Suprapubic skin (tissue), 4 donors: ENCODE measurements at regions not wholly inside any gene's neighbourhood (a gene's known extent, or its start where the extent isn't known, plus 50 kb on each side); places are given as distances from the start of the nearest gene placed in this dataset.

Experiments used
- EP300 ChIP-seq: sonication (generic); formaldehyde crosslinking; IDR thresholded peaks from one replicate; pipeline ENCODE4 v1.6.1; 2017; ENCODE audit warnings: antibody characterized with exemption
- POLR2A ChIP-seq, 2 donors: fragments of 450-650 bp; IDR thresholded peaks; one replicate each; pipeline ENCODE4 v1.6.1; 2017; ENCODE audit warnings: antibody characterized with exemption in 2 of 2, mild to moderate bottlenecking in 2 of 2, moderate library complexity in 2 of 2
- POLR2AphosphoS5 ChIP-seq, 3 donors: sonication (generic); formaldehyde crosslinking; IDR thresholded peaks; one replicate each; pipeline ENCODE4 v1.6.1; 2017; ENCODE audit warnings: antibody characterized with exemption in 3 of 3
- TF ChIP-seq, protein P1 (sequence below), 2 donors: fragments of 200-600 bp in 1 of 2; fragments of 450-650 bp in 1 of 2; sonication (generic) in 1 of 2; IDR thresholded peaks; one replicate each; pipeline ENCODE4 v1.5.1; 2016 to 2019; ENCODE audit warnings: antibody characterized with exemption in 2 of 2, mild to moderate bottlenecking in 1 of 2, moderate library complexity in 1 of 2

DNA sequence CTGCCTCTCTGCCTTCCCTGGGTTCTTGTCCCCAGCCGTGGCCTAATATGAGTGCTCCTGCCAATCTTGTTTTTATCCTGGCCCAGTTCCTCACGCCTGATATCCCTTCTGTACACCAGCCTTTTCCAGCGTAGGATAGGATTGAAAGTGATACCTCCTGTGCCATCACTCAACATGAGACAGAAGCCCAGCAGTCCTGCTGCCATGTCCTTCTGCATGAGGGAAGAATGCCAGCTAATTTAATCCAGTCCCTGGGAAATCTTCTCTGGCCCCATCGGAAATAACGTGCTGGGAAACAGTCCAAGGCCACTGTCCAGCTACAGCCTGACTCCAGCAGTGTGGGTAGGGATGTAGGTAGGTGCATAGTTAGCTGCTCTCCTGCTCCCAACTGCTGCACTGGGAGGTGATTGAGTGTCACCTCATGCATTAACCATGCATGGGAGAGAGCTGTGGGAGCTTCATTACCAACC is 92.0 kb upstream of the TPM1 start:
- TF ChIP-seq POLR2AphosphoS5 (IDR thresholded peaks at IDR 0.05) (no peak), POLR2A (IDR thresholded peaks at IDR 0.05) (no peak), EP300 (no peak)
- TF ChIP-seq, protein P1, sequence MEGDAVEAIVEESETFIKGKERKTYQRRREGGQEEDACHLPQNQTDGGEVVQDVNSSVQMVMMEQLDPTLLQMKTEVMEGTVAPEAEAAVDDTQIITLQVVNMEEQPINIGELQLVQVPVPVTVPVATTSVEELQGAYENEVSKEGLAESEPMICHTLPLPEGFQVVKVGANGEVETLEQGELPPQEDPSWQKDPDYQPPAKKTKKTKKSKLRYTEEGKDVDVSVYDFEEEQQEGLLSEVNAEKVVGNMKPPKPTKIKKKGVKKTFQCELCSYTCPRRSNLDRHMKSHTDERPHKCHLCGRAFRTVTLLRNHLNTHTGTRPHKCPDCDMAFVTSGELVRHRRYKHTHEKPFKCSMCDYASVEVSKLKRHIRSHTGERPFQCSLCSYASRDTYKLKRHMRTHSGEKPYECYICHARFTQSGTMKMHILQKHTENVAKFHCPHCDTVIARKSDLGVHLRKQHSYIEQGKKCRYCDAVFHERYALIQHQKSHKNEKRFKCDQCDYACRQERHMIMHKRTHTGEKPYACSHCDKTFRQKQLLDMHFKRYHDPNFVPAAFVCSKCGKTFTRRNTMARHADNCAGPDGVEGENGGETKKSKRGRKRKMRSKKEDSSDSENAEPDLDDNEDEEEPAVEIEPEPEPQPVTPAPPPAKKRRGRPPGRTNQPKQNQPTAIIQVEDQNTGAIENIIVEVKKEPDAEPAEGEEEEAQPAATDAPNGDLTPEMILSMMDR (IDR thresholded peaks at IDR 0.05) = no peak
